ENCODE measurements at regions not wholly inside any gene's neighbourhood (a gene's known extent, or its start where the extent isn't known, plus 50 kb on each side); places are given as distances from the start of the nearest gene placed in this dataset.
A peak's percentile ranks its signal among the peaks of the same experiment; 100 is the strongest.

DNA sequence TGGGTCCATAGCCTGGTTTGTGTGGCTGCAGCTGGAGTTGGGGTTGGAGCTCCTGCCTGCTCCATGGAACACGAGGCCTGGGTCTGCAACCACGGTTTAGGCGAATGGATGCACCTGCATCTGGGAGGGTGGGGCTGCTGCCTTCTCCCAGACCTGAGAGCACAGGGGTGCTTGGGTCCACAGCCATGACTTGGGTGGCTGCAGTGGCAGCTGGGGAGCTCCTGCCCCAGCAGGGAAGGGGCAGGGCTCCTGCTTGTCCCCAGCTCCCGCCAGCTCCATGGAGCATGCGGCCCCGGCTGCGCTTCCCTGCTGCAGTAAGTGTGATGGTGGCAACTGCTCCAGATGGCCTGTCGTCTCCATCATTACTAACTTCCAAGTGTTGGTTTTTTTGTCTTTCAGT, 571.1 kb upstream of the LRRN3 start:
- TF ChIP-seq EZH2phosphoT487 (IDR thresholded peaks at IDR 0.05; ENCODE audit: insufficient read depth, low read depth) (no peak), EZH2 (IDR thresholded peaks at IDR 0.05; ENCODE audit: insufficient read depth, poor library complexity, severe bottlenecking) (no peak)
- 34 to 36% methylated on average over 8 of the region's 8 CpGs for WGBS, 2 experiments (ENCODE audit: low coverage in 1 of 2, low lambda C conversion rate in 2 of 2, missing lambda C conversion rate in 2 of 2)
- in situ Hi-C loops (cut with MboI) = no loop called here
- Histone ChIP-seq H3K4me3 (no peak overlapping the region), H3F3A (ENCODE audit: insufficient read depth) (no peaks in the 10 kb centered on the region), H2AFZ (no peak overlapping the region), H3K9me3 (ENCODE audit: low read depth) (no peaks in the 10 kb centered on the region), H3K27me3 (replicated peaks; ENCODE audit: insufficient read depth) (no peaks in the 10 kb centered on the region), H3K4me2 (ENCODE audit: unreplicated experiment) (no peak overlapping the region), H4K20me1 (ENCODE audit: insufficient read depth) (no peaks in the 10 kb centered on the region), H3K27ac (no peak overlapping the region), H3K79me2 (ENCODE audit: insufficient read depth) (no peaks in the 10 kb centered on the region), H3K9ac (no peak overlapping the region), H3K9me2 (ENCODE audit: insufficient read depth) (no peaks in the 10 kb centered on the region), H3K4me1 (ENCODE audit: insufficient read depth) (no peaks in the 10 kb centered on the region), H3K36me3 (ENCODE audit: low read depth) (no peaks in the 10 kb centered on the region)
- DNase-seq = no peak

GRCh38 chr7:110521357-110521911, 569.5 kb upstream of the LRRN3 start:
- no peak overlapping the region for H2AFZ ChIP-seq
- H3K4me3 ChIP-seq = no peak overlapping the region
- H3K9me3 ChIP-seq (ENCODE audit: low read depth) = no peaks in the 10 kb centered on the region
- WGBS, 2 experiments (ENCODE audit: low coverage in 1 of 2, low lambda C conversion rate in 2 of 2, missing lambda C conversion rate in 2 of 2) = 40 to 46% methylated on average over 8 of the region's 8 CpGs
- no peaks in the 10 kb centered on the region for H4K20me1 ChIP-seq (ENCODE audit: insufficient read depth)
- H3K4me2 ChIP-seq (ENCODE audit: unreplicated experiment) = no peak overlapping the region
- DNase-seq = no peak
- no peaks in the 10 kb centered on the region for H3K27me3 ChIP-seq (replicated peaks; ENCODE audit: insufficient read depth)
- no peaks in the 10 kb centered on the region for H3K4me1 ChIP-seq (ENCODE audit: insufficient read depth)
- TF ChIP-seq EZH2 (IDR thresholded peaks at IDR 0.05; ENCODE audit: insufficient read depth, poor library complexity, severe bottlenecking) = no peak
- TF ChIP-seq EZH2phosphoT487 (IDR thresholded peaks at IDR 0.05; ENCODE audit: insufficient read depth, low read depth) = no peak
- H3K36me3 ChIP-seq (ENCODE audit: low read depth) = no peaks in the 10 kb centered on the region
- no peaks in the 10 kb centered on the region for H3K79me2 ChIP-seq (ENCODE audit: insufficient read depth)
- in situ Hi-C loops (cut with MboI) = no loop called here
- H3K9ac ChIP-seq = no peak overlapping the region
- H3K9me2 ChIP-seq (ENCODE audit: insufficient read depth) = no peaks in the 10 kb centered on the region
- no peak overlapping the region for H3K27ac ChIP-seq
- H3F3A ChIP-seq (ENCODE audit: insufficient read depth) = no peaks in the 10 kb centered on the region

GRCh38 chr7:110522061-110522760, 568.7 kb upstream of the LRRN3 start:
- Histone ChIP-seq H3F3A (ENCODE audit: insufficient read depth) (no peaks in the 10 kb centered on the region), H3K4me1 (ENCODE audit: insufficient read depth) (no peaks in the 10 kb centered on the region), H3K27me3 (replicated peaks; ENCODE audit: insufficient read depth) (no peaks in the 10 kb centered on the region), H3K4me3 (no peak overlapping the region), H3K4me2 (ENCODE audit: unreplicated experiment) (no peak overlapping the region), H3K9me3 (ENCODE audit: low read depth) (no peaks in the 10 kb centered on the region), H3K36me3 (ENCODE audit: low read depth) (no peaks in the 10 kb centered on the region), H3K9me2 (ENCODE audit: insufficient read depth) (no peaks in the 10 kb centered on the region), H3K9ac (no peak overlapping the region), H4K20me1 (ENCODE audit: insufficient read depth) (no peaks in the 10 kb centered on the region), H2AFZ (no peak overlapping the region), H3K79me2 (ENCODE audit: insufficient read depth) (no peaks in the 10 kb centered on the region), H3K27ac (no peak overlapping the region)
- in situ Hi-C loops (cut with MboI) = no loop called here
- TF ChIP-seq EZH2phosphoT487 (IDR thresholded peaks at IDR 0.05; ENCODE audit: insufficient read depth, low read depth) (no peak), EZH2 (IDR thresholded peaks at IDR 0.05; ENCODE audit: insufficient read depth, poor library complexity, severe bottlenecking) (no peak)
- WGBS, 2 experiments (ENCODE audit: low coverage in 1 of 2, low lambda C conversion rate in 2 of 2, missing lambda C conversion rate in 2 of 2) = 33 to 37% methylated on average over 5 of the region's 5 CpGs
- no peak for DNase-seq

DNA sequence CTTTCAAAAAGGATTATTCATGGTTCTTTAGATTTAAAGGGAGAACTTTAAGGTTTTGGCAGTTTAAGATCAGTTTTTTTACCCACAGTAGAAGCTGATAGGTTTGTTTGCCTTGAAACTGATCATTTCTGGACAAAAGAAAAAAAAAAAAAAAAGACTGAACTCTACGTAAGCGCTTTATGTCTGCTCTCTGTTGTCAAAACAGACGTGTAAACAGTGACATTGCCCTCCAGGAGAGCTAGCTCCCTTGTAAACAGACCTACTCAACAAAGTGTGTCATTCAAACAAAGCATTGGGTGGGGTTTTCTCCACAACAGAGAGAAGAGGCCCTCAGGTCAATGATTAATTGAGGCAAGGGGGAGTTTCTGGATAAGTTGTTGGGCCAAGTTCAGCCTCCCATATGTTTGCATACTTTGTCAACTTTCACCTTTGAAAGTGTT, 568.1 kb upstream of the LRRN3 start:
- DNase-seq = peak; percentile 6
- no peak overlapping the region for H3K4me3 ChIP-seq
- H4K20me1 ChIP-seq (ENCODE audit: insufficient read depth) = no peaks in the 10 kb centered on the region
- no peaks in the 10 kb centered on the region for H3F3A ChIP-seq (ENCODE audit: insufficient read depth)
- H3K79me2 ChIP-seq (ENCODE audit: insufficient read depth) = no peaks in the 10 kb centered on the region
- no peaks in the 10 kb centered on the region for H3K36me3 ChIP-seq (ENCODE audit: low read depth)
- H3K9ac ChIP-seq = no peak overlapping the region
- 14 to 34% methylated on average over 3 of the region's 3 CpGs for WGBS, 2 experiments (ENCODE audit: low coverage in 1 of 2, low lambda C conversion rate in 2 of 2, missing lambda C conversion rate in 2 of 2)
- no peak overlapping the region for H3K27ac ChIP-seq
- TF ChIP-seq EZH2 (IDR thresholded peaks at IDR 0.05; ENCODE audit: insufficient read depth, poor library complexity, severe bottlenecking) (no peak), EZH2phosphoT487 (IDR thresholded peaks at IDR 0.05; ENCODE audit: insufficient read depth, low read depth) (no peak)
- no peak overlapping the region for H3K4me2 ChIP-seq (ENCODE audit: unreplicated experiment)
- in situ Hi-C loops (cut with MboI) = no loop called here
- H2AFZ ChIP-seq = no peak overlapping the region
- no peaks in the 10 kb centered on the region for H3K27me3 ChIP-seq (replicated peaks; ENCODE audit: insufficient read depth)
- no peaks in the 10 kb centered on the region for H3K9me3 ChIP-seq (ENCODE audit: low read depth)
- no peaks in the 10 kb centered on the region for H3K4me1 ChIP-seq (ENCODE audit: insufficient read depth)
- no peaks in the 10 kb centered on the region for H3K9me2 ChIP-seq (ENCODE audit: insufficient read depth)
